ENCODE measurements at regions not wholly inside any gene's neighbourhood (a gene's known extent, or its start where the extent isn't known, plus 50 kb on each side); places are given as distances from the start of the nearest gene placed in this dataset.

- Mint-ChIP-seq H3K4me3 (no peak overlapping the region), H3K36me3 (ENCODE audit: low read depth) (no peaks in the 10 kb centered on the region), H3K4me1 (no peaks in the 10 kb centered on the region), H3K9me3 (no peaks in the 10 kb centered on the region), H3K27ac (no peak overlapping the region), H3K27me3 (peaks cover 2% of the 10 kb centered on the region)
- no peak for DNase-seq
- POLR2A ChIA-PET = no interaction called here
- CTCF ChIA-PET = no interaction called here
These were observed 59.5 kb upstream of the TLE4 start for GRCh38 chr9:79512251-79512650.
